Lower leg skin (tissue), 4 donors: ENCODE measurements at regions not wholly inside any gene's neighbourhood (a gene's known extent, or its start where the extent isn't known, plus 50 kb on each side); places are given as distances from the start of the nearest gene placed in this dataset.
A peak's percentile ranks its signal among the peaks of the same experiment; 100 is the strongest.
"Not testable (repeated sequence)": the region's sequence is repeated elsewhere in the genome, so short reads cannot be mapped to it uniquely, and the experiment has no call there.

ENCODE experiments used
- DNase-seq, 2 donors: peaks; one replicate each; pipeline ENCODE4 v3.0.0-alpha.2; 2019; ENCODE audit warnings: low spot score in 2 of 2
- H3K4me3 ChIP-seq: fragments of 200-600 bp; sonication (generic); 2 replicates; pipeline ENCODE4 v1.5.1; 2017; ENCODE audit warnings: mild to moderate bottlenecking, low read depth; ENCODE audit not compliant: poor library complexity, severe bottlenecking
- CTCF ChIP-seq, 3 donors: fragments of 450-650 bp; IDR thresholded peaks; one replicate each; pipeline ENCODE4 v1.5.1; 2016; ENCODE audit warnings: antibody characterized with exemption in 3 of 3, mild to moderate bottlenecking in 3 of 3, moderate library complexity in 2 of 3
- POLR2A ChIP-seq, 2 donors: fragments of 450-650 bp; IDR thresholded peaks; one replicate each; pipeline ENCODE4 v1.6.1; 2016 to 2017; ENCODE audit warnings: antibody characterized with exemption in 2 of 2, mild to moderate bottlenecking in 1 of 2, moderate library complexity in 1 of 2
- WGBS, 2 donors: methylation state at CpG; one replicate each; pipeline ENCODE4 v1.1.5; 2018; 5-methylcytosine and 5-hydroxymethylcytosine counted together
- intact Hi-C: fragments of 100-400 bp; cut with DNase I; formaldehyde crosslinking; loops from one replicate; pipeline ENCODE4 v1.15.0; 2023; ENCODE audit warnings: low total_unique reads

GRCh38 chr16:73949574-73950320 is 346.9 kb upstream of the PSMD7 start:
- DNase-seq, result peak in 1 of 2 donors; percentile 37
- WGBS, 2 donors, result 32 to 33% methylated on average over 7 of the region's 7 CpGs
- H3K4me3 ChIP-seq, result no peak overlapping the region
- TF ChIP-seq POLR2A (IDR thresholded peaks at IDR 0.05) (no peak), CTCF (IDR thresholded peaks at IDR 0.05) (no peak)
- intact Hi-C loops, result no loop called here

GRCh38 chr16:73945631-73946030 is 351.0 kb upstream of the PSMD7 start:
- 62 to 63% methylated on average over 4 of the region's 4 CpGs for WGBS, 2 donors
- DNase-seq, result no peak
- intact Hi-C loops, result no loop called here
- H3K4me3 ChIP-seq, result no peak overlapping the region
- no peak for TF ChIP-seq CTCF (IDR thresholded peaks at IDR 0.05)
- TF ChIP-seq POLR2A (IDR thresholded peaks at IDR 0.05), result no peak

DNA sequence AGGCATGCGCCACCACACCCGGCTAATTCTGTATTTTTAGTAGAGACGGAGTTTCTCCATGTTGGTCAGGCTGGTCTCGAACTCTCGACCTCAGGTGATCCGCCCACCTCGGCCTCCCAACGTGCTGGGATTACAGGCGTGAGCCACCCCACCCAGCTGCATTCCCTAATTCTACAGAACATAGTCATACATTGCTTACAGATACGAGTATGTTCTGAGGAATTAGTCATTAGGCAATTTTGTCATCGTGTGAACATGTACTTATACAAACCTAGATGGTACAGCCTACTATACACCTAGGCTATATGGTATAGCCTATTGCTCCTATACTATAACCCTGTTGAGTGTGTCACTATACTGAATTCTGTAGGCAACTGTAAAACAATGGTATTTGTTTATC is 353.4 kb upstream of the PSMD7 start:
- intact Hi-C loops, H3K4me3 ChIP-seq, DNase-seq: not testable (repeated sequence)
- 90 to 92% methylated on average over 11 of the region's 11 CpGs for WGBS, 2 donors

- H3K4me3 ChIP-seq, intact Hi-C loops, DNase-seq: not testable (repeated sequence)
- WGBS, 2 donors, result 91 to 93% methylated on average over 5 to 7 of the region's 7 CpGs
Measured at GRCh38 chr16:73940786-73941185, 355.8 kb upstream of the PSMD7 start.

DNA sequence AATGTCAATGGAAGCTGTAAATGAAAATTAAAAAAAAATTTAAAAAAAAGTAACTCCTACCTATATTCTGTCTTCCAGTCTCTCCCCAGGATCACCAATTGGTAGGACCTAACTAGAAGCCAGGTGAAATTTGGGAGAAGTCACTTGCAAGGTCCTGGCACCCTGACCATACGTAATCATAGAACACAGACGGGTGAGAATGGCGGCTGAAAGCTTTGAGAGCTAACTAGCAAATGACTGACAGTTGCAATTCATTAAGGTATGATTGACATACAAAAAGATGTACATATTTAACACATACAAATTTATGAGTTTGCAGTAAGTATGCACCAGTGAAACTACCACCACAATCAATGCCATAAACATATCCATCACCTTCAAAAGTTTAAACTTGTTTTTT is 372.7 kb upstream of the PSMD7 start:
- TF ChIP-seq POLR2A (IDR thresholded peaks at IDR 0.05) (no peak), CTCF (IDR thresholded peaks at IDR 0.05) (no peak)
- intact Hi-C loops, result no loop called here

DNA sequence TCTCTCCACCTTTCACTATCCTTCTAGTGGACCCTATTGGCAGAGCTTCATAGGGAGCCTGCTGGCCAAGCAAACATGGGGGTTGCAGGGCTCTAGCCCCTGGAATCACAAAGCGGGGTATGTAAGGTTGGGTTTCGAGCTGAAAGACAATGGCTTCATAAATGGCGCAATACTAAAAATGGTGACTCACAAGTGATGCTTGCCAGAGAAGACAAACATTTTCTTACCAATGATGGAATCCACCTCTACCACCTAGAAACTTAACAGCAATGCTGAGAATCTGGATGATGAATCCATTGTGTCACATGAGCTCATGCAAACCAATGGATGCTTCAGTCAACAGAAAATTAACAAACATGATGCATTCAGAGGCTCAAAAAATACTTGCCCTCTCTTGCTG is 375.3 kb upstream of the PSMD7 start:
- H3K4me3 ChIP-seq, result no peak overlapping the region
- no peak for DNase-seq
- intact Hi-C loops, result no loop called here
- TF ChIP-seq POLR2A (IDR thresholded peaks at IDR 0.05) (no peak), CTCF (IDR thresholded peaks at IDR 0.05) (no peak)
- WGBS, 2 donors, result 96% methylated on average over 3 of the region's 3 CpGs

More for the DNA sequence above, 372.7 kb upstream of the PSMD7 start:
- no peak for DNase-seq
- WGBS, 2 donors, result 83 to 90% methylated on average over 3 of the region's 3 CpGs
- H3K4me3 ChIP-seq, result no peak overlapping the region
